ENCODE measurements at regions not wholly inside any gene's neighbourhood (a gene's known extent, or its start where the extent isn't known, plus 50 kb on each side); places are given as distances from the start of the nearest gene placed in this dataset.
"Not testable (repeated sequence)": the region's sequence is repeated elsewhere in the genome, so short reads cannot be mapped to it uniquely, and the experiment has no call there.

GRCh38 chr7:119482671-119483070, 790.3 kb upstream of the KCND2 start:
- no peak for DNase-seq

GRCh38 chr7:119483364-119483763, 789.6 kb upstream of the KCND2 start:
- no peak for DNase-seq

- DNase-seq, result no peak
Measured at GRCh38 chr7:119514326-119514725, 758.6 kb upstream of the KCND2 start.

- DNase-seq, result no peak
Measured at GRCh38 chr7:119515214-119515613, 757.8 kb upstream of the KCND2 start.

DNA sequence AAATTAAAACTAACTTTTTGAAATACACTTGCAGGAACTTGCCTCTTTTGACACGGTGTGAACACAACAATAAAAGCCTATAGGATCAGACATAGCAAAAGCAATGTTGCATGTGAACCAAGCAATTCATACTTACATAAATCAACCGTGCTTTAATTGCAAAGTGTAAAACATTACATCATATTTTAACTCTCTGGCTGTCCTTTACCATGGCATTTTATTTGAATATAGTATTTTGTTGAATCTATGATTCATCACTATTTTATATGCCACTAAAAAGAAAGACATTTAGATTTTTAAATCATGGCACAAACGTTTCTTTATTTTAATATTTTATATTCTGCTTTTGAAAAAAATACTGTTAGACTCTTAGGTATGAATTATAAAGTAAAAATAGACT, 757.0 kb upstream of the KCND2 start:
- DNase-seq, result no peak

DNA sequence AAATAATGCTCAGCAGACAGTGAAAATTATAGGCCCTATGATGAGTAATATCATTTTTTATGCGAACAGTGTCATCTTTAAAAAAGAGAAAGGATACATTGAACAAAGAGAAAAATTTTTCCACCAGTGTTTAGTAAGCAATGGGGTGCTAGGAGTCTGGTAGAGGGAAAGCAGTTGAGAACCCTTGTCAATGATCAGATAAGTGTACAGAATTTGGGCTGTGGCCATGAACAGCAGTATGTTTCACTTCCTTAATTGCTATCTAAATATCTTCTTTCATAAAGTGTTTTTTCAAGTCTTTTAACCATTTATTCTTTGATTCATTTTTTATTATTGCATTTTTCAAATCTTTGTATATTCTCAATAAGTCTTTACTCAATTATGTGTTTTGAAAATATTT, 750.7 kb upstream of the KCND2 start:
- DNase-seq, result no peak

GRCh38 chr7:119522698-119523097, 750.3 kb upstream of the KCND2 start:
- no peak for DNase-seq

DNA sequence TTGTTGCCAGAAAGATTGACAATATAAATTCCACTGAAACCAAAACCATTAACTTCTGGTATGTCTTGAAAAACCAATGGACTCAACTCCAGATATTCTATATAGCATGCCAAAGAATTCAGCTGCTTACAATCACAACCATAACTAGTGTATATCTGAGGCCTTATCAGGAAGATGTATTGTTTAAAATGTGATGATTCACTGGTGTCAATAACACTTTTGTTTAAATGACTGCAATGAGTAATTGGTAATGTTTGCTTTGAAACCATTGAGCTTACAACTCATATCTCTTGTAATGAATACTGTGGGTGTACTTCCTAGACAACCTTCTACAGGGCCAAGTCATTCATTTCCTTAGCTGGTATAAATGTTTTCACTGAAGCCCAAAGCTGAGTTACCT, 727.9 kb upstream of the KCND2 start:
- DNase-seq, result no peak

DNA sequence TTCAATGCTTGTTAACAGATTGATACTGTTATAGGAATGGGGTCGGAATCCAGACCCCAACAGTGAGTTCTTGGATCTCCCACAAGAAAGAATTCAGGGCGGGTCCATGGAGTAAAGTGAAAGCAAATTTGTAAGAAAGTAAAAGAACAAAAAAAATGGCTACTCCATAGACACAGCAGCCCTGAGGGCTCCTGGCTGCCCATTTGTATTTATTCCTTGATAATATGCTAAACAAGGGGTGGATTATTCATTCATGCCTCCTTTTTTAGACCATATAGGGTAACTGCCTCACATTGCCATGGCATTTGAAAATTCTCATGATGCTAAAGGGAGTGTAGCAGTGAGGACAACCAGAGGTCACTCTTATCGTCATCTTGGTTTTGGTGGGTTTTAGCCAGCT, 717.2 kb upstream of the KCND2 start:
- no peak for DNase-seq

GRCh38 chr7:119556436-119556835, 716.5 kb upstream of the KCND2 start:
- DNase-seq, result no peak

DNA sequence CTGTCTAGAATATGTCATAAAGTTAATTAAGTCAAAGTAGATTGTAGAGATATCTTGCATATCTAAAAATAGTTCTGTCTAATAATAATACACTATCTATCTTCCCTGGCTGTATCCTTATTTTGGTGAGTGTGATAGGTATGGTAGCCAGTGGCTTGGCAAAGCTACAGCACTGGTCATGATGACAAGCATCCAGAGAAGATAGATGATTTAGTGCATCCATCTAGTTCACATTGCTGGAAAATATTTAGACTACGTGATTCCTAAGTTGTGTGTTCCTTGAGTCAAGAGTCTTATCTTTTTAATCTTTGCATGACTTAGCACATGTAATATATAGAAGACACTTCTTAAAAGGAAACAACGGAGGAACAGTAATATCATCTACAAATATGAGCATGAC, 711.2 kb upstream of the KCND2 start:
- DNase-seq, result no peak

DNA sequence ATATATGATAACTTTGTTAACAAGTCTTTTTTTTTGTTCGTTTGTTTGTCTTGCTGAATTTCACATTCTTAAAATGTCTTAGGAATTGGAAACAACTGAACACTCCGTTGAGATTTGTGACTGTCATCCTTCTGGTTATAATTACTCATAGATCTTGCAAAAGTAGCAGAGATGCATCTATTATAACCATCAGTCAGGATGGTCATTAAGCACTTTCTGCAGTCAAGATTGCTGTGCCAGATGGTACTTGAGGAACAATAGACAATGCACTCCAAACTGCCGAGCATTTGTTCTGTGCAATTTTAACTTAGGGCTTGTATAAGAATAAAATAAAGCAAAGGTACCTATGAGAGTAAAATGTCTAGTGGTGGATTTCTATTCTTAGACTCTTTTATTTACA, 710.1 kb upstream of the KCND2 start:
- no peak for DNase-seq

DNA sequence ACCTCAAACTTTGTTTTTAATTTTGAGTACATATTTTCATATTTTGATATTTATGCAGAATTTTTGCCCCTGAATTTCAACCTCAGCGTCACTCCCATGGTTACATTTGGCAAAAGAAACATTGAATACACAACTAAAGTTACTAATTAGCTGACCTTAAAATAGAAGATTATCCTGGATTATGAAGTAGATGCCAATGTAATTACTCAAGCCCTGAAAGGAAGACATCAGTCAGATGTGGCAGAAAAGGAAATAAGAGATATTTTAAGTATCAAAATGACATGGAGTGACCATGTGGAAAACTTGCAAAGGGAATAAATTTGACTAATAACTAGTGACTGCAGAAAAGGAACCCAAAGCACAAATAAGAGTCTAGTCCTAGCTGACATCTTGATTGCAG, 701.3 kb upstream of the KCND2 start:
- DNase-seq, result no peak

GRCh38 chr7:119572132-119572531, 700.8 kb upstream of the KCND2 start:
- no peak for DNase-seq

- no peak for DNase-seq
Measured at GRCh38 chr7:119572541-119572940, 700.4 kb upstream of the KCND2 start.

GRCh38 chr7:119578116-119578515, 694.9 kb upstream of the KCND2 start:
- DNase-seq, result no peak

DNA sequence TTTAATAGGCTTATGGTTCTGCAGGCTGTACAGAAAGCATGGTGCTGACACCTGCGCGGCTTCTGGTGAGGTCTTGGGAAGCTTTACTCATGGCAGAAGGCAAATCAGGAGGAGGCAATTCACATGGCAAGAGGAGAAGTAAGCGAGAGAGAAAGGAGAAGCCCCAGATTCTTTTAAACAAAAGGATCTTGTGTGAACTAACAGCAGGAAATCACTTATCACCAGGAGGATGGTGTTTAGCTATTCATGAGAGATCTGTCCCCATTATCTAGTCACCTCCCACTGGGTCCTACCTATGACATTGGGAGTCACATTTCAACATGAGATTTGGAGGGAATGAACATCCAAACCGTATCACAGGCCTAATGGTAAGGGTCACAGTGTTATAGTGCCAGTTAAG, 678.0 kb upstream of the KCND2 start:
- DNase-seq, result no peak

GRCh38 chr7:119596651-119597050, 676.3 kb upstream of the KCND2 start:
- no peak for DNase-seq

- DNase-seq, result no peak
Measured at GRCh38 chr7:119606297-119606696, 666.7 kb upstream of the KCND2 start.

DNA sequence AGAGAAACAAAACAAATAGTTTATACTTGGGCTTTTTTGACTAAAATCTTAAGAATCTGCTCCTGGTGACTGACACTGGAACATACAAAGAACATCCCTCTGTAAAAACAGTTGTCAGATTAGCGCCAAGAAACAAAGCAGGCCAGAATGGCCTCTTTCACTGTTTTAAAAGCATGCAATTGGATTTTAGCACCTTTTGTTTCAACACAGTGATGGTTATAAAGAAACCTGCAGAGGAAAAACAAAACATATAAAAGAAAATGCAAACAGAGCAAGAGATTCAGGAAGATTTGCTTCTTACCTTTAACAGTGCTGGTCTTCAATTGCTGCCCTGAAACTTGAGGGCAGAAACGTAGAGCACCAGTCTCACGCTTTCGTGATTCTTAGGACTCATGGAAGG, 652.2 kb upstream of the KCND2 start:
- DNase-seq, result no peak

DNA sequence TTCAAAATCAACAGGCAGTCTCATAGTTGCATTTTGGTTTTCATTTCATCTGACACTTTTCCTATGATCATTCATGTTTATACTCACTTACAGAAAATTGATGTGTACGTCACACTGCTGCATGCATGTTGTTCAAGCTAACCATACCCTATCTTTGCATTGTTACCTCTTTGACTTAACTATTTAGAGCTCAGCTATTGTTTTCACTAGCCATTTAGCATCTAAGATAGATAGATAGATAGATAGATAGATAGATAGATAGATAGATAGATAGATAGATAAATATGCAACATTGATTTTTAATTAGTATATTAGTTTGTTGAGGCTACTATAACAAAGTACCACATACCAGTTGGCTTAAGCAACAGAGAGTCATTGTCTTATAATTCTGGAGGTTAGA, 649.5 kb upstream of the KCND2 start:
- DNase-seq, result no peak

- no peak for DNase-seq
Measured at GRCh38 chr7:119630406-119630969, 642.5 kb upstream of the KCND2 start.

- not testable (repeated sequence) for DNase-seq
Measured at GRCh38 chr7:119633812-119634211, 639.2 kb upstream of the KCND2 start.

DNA sequence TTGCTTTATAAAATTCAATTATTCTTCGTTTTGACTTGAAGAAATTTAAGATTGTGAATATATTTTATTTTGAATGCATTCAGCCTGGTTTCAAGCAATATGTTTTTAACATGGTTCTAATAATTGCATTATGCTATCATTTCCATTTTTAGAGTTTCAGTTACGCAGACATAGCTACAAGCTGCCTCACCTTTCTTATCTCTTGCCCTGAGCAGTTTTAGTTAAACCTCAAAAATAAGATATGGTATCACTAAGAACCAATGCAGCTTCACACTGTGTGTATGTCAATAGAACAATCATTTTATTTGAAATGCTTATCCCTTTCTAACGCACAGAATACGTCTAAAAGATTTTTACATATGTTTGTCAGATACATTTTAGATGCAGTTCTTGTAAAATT, 632.6 kb upstream of the KCND2 start:
- DNase-seq, result no peak

DNA sequence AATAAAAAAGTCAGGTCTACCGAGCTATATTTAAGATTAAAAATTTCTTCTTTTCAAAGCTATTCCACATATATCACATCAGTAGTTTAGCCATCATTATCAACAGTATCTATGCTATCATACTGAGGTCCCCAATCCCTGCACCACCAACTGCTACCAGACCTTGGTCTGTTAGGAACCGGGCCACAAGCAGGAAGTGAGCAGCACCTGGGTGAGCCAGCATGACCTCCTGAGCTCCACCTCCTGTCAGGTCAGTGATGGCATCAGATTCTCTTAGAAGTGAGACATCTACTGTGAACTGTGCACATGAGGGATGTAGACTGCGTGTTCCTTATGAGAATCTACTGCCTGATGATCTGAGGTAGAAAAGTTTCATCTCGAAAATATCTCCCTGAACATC, 632.1 kb upstream of the KCND2 start:
- DNase-seq, result no peak

DNA sequence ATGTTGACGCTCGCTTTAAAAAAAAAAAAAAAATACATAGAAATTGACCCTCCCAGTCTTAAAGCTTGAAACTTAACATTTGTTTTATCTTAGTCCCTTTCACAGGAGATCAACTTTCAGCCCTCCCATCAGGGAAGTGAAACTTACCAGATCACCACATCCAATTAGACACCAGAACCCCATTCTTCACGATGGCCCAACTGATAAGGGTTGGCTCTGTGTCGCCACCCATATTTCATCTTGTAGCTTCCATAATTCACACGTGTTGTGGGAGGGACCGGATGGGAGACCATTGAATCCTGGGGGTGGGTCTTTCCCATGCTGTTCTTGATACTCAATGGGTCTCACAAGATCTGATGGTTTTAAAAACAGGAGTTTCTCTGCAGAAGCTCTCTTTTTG, 629.4 kb upstream of the KCND2 start:
- no peak for DNase-seq
